ENCODE measurements at regions not wholly inside any gene's neighbourhood (a gene's known extent, or its start where the extent isn't known, plus 50 kb on each side); places are given as distances from the start of the nearest gene placed in this dataset.

DNA sequence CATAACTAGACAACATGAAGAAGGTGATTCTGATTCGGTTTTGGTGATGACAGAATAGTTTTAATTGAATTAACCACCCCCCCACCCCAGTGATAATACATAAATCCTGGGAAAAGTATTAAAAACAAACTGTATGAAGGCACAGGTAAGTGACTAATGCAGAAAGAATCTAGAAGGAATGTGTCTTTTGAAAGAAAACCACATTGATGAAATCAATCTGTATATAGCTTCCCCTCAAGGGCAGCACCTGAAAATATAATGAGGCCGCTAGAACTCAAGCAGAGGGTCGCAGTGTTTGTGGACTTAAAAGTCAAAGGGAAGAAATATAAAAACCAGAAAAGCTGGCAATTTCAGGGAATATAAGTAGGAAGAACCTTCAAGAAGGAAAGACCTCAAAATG, 580.5 kb upstream of the CHORDC1 start:
- no CpG with 5 or more reads among the region's 3 CpGs for WGBS (ENCODE audit: insufficient coverage)
- H3K27me3 Mint-ChIP-seq, result no peaks in the 10 kb centered on the region
- Histone ChIP-seq H3K27me3 (replicated peaks in 1 of 4; ENCODE audit: control extremely low read depth in 1 of 4, control insufficient read depth in 3 of 4, insufficient read depth in 4 of 4, low read length in 3 of 4) (no peaks in the 10 kb centered on the region), H3K27ac (ENCODE audit: low read length in 2 of 2) (no peak overlapping the region), H3K79me2 (ENCODE audit: control insufficient read depth, insufficient read depth, low read length) (no peaks in the 10 kb centered on the region), H3K4me3 (ENCODE audit: control extremely low read depth in 1 of 5, extremely low read depth in 1 of 5, insufficient read depth in 1 of 5, low read depth in 2 of 5, low read length in 4 of 5) (no peak overlapping the region), H3K36me3 (replicated peaks in 1 of 2; ENCODE audit: control extremely low read depth in 1 of 2, control insufficient read depth in 1 of 2, extremely low read depth in 1 of 2, insufficient read depth in 2 of 2, low read length in 1 of 2) (no peaks in the 10 kb centered on the region), H3K9ac (ENCODE audit: low read length) (no peak overlapping the region), H3K9me3 (ENCODE audit: control extremely low read depth in 1 of 3, control insufficient read depth in 2 of 3, insufficient read depth in 1 of 3, low read length in 2 of 3) (no peaks in the 10 kb centered on the region), H3K4me2 (replicated peaks; ENCODE audit: low read depth, low read length, poor library complexity, severe bottlenecking) (no peak overlapping the region), H4K20me1 (ENCODE audit: control insufficient read depth, insufficient read depth, low read length, poor library complexity, severe bottlenecking) (no peaks in the 10 kb centered on the region), H3K4me1 (ENCODE audit: control insufficient read depth in 2 of 2, insufficient read depth in 2 of 2, low read length in 2 of 2) (no peaks in the 10 kb centered on the region), H2AFZ (ENCODE audit: insufficient read depth, low read depth, low read length, poor library complexity, severe bottlenecking) (no peak overlapping the region)
- DNase-seq (no peak), ATAC-seq (ENCODE audit: low read depth) (no peak)
- no peaks in the 10 kb centered on the region for H3K9me3 Mint-ChIP-seq (ENCODE audit: insufficient read depth)
- H3K4me3 Mint-ChIP-seq, result no peak overlapping the region
- H3K4me1 Mint-ChIP-seq, result no peaks in the 10 kb centered on the region
- no peak overlapping the region for H3K27ac Mint-ChIP-seq
- ChIA-PET CTCF (no interaction called here), POLR2A (no interaction called here)
- TF ChIP-seq, protein P1, sequence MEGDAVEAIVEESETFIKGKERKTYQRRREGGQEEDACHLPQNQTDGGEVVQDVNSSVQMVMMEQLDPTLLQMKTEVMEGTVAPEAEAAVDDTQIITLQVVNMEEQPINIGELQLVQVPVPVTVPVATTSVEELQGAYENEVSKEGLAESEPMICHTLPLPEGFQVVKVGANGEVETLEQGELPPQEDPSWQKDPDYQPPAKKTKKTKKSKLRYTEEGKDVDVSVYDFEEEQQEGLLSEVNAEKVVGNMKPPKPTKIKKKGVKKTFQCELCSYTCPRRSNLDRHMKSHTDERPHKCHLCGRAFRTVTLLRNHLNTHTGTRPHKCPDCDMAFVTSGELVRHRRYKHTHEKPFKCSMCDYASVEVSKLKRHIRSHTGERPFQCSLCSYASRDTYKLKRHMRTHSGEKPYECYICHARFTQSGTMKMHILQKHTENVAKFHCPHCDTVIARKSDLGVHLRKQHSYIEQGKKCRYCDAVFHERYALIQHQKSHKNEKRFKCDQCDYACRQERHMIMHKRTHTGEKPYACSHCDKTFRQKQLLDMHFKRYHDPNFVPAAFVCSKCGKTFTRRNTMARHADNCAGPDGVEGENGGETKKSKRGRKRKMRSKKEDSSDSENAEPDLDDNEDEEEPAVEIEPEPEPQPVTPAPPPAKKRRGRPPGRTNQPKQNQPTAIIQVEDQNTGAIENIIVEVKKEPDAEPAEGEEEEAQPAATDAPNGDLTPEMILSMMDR (IDR thresholded peaks at IDR 0.05), result no peak
- no peak for TF ChIP-seq EZH2 (IDR thresholded peaks at IDR 0.05; ENCODE audit: borderline replicate concordance, insufficient read depth, low read depth, low read length, poor library complexity, severe bottlenecking)
- intact Hi-C loops (cut with micrococcal nuclease), result no loop called here

DNA sequence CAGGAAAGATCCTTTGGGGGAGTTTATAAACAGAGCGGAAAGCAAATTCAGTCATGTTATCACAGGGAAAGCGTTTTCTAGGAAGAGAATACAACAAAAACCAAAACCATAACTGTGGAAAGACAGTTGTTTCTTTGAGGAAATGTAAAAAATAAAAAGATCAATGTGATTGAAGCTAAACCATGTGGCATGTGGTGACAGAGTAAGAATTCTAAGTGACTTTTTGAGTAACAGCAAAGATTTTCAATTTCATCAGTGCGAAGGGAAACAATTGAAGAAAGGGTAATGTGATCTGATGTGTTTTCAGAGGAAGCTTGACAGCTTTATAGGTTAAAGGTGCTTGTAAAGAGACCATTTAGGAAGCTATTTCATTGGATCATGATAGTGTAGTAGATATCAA, 575.9 kb upstream of the CHORDC1 start:
- Histone ChIP-seq H3K4me1 (ENCODE audit: control insufficient read depth in 2 of 2, insufficient read depth in 2 of 2, low read length in 2 of 2) (no peaks in the 10 kb centered on the region), H3K79me2 (ENCODE audit: control insufficient read depth, insufficient read depth, low read length) (no peaks in the 10 kb centered on the region), H3K9me3 (ENCODE audit: control extremely low read depth in 1 of 3, control insufficient read depth in 2 of 3, insufficient read depth in 1 of 3, low read length in 2 of 3) (no peaks in the 10 kb centered on the region), H3K4me2 (replicated peaks; ENCODE audit: low read depth, low read length, poor library complexity, severe bottlenecking) (no peak overlapping the region), H2AFZ (ENCODE audit: insufficient read depth, low read depth, low read length, poor library complexity, severe bottlenecking) (no peak overlapping the region), H3K36me3 (replicated peaks in 1 of 2; ENCODE audit: control extremely low read depth in 1 of 2, control insufficient read depth in 1 of 2, extremely low read depth in 1 of 2, insufficient read depth in 2 of 2, low read length in 1 of 2) (no peaks in the 10 kb centered on the region), H3K9ac (ENCODE audit: low read length) (no peak overlapping the region), H4K20me1 (ENCODE audit: control insufficient read depth, insufficient read depth, low read length, poor library complexity, severe bottlenecking) (no peaks in the 10 kb centered on the region), H3K4me3 (ENCODE audit: control extremely low read depth in 1 of 5, extremely low read depth in 1 of 5, insufficient read depth in 1 of 5, low read depth in 2 of 5, low read length in 4 of 5) (no peak overlapping the region), H3K27ac (ENCODE audit: low read length in 2 of 2) (no peak overlapping the region), H3K27me3 (replicated peaks in 1 of 4; ENCODE audit: control extremely low read depth in 1 of 4, control insufficient read depth in 3 of 4, insufficient read depth in 4 of 4, low read length in 3 of 4) (no peaks in the 10 kb centered on the region)
- Mint-ChIP-seq H3K27me3 (no peaks in the 10 kb centered on the region), H3K27ac (no peak overlapping the region), H3K9me3 (ENCODE audit: insufficient read depth) (no peaks in the 10 kb centered on the region), H3K4me3 (no peak overlapping the region), H3K4me1 (no peaks in the 10 kb centered on the region)
- POLR2A ChIA-PET, result no interaction called here
- no peak for TF ChIP-seq EZH2 (IDR thresholded peaks at IDR 0.05; ENCODE audit: borderline replicate concordance, insufficient read depth, low read depth, low read length, poor library complexity, severe bottlenecking)
- TF ChIP-seq, protein P1 (IDR thresholded peaks at IDR 0.05), result no peak
- intact Hi-C loops (cut with micrococcal nuclease), result no loop called here
- 63% methylated on average over 1 of the region's 3 CpGs for WGBS (ENCODE audit: insufficient coverage)
- ATAC-seq (ENCODE audit: low read depth) (no peak), DNase-seq (no peak)
- CTCF ChIA-PET, result no interaction called here
